Thyroid gland (tissue), 4 donors: ENCODE measurements at regions not wholly inside any gene's neighbourhood (a gene's known extent, or its start where the extent isn't known, plus 50 kb on each side); places are given as distances from the start of the nearest gene placed in this dataset.

Experiments used
- CTCF ChIP-seq, 6 experiments: fragments of 200-600 bp in 3 of 6; fragments of 450-650 bp in 3 of 6; sonication (generic) in 3 of 6; IDR thresholded peaks; one replicate each; pipeline ENCODE4 v1.5.1; 2016 to 2019; ENCODE audit warnings: antibody characterized with exemption in 6 of 6, mild to moderate bottlenecking in 2 of 6, inconsistent platforms in 1 of 6, moderate library complexity in 1 of 6
- POLR2A ChIP-seq, 2 donors: fragments of 450-650 bp; IDR thresholded peaks; one replicate each; pipeline ENCODE4 v1.6.1; 2017; ENCODE audit warnings: antibody characterized with exemption in 2 of 2, mild to moderate bottlenecking in 2 of 2, moderate library complexity in 1 of 2

GRCh38 chr13:73966331-73966730, 167.9 kb downstream of the KLF12 start:
- no peak for TF ChIP-seq CTCF (IDR thresholded peaks at IDR 0.05)
- TF ChIP-seq POLR2A (IDR thresholded peaks at IDR 0.05), result no peak
